HG03159 (cell line): ENCODE measurements at regions not wholly inside any gene's neighbourhood (a gene's known extent, or its start where the extent isn't known, plus 50 kb on each side); places are given as distances from the start of the nearest gene placed in this dataset.
"Not testable (repeated sequence)": the region's sequence is repeated elsewhere in the genome, so short reads cannot be mapped to it uniquely, and the experiment has no call there.

Experiments used
- ATAC-seq: cut with Tn5 transposase; IDR thresholded peaks from one replicate; pipeline ENCODE4 v1.9.1; 2021; ENCODE audit warnings: mild to moderate bottlenecking, moderate library complexity; ENCODE audit not compliant: unreplicated experiment

DNA sequence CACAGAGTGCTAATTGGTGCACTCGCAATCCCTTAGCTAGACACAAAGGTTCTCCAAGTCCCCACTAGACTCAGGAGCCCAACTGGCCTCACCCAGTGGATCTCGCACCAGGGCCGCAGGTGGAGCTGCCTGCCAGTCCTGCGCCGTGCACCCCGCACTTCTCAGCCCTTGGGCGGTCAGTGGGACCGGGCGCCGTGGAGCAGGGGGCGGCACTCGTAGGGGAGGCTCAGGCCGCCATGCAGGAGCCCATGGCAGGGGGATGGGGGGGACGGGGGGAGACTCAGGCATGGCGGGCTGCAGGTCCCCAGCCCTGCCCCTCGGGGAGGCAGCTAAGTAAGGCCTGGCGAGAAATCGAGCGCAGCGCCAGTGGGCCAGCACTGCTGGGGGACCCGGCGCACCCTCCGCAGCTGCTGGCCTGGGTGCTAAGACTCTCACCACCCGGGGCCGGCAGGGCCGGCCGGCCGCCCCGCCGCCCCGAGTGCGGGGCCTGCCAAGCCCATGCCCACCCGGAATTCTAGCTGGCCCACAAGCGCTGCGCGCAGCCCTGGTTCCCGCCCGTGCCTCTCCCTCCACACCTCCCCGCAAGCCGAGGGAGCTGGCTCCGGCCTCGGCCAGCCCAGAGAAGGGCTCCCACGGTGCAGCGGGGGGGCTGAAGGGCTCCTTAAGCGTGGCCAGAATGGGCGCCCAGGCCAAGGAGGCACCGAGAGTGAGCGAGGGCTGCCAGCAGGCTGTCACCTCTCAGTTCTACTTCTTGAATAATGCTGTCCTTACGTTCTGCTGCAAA, 258.2 kb downstream of the GALC start:
- ATAC-seq = not testable (repeated sequence)

DNA sequence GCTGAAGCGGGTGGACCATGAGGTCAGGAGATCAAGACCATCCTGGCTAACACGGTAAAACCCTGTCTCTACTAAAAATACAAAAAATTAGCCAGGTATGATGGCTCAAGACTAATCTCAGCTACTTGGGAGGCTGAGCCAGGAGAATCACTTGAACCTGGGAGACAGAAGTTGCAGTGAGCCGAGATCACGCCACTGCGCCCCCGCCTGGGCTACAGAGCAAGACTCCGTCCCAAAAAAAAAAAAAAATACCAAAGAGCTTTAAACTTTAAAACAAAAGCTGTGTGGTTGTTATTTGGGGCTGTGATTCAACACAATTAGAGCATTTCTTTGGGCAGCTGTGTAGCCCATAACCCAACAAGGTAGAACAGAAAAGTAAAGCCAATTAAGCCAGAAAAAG, 259.9 kb downstream of the GALC start:
- not testable (repeated sequence) for ATAC-seq

DNA sequence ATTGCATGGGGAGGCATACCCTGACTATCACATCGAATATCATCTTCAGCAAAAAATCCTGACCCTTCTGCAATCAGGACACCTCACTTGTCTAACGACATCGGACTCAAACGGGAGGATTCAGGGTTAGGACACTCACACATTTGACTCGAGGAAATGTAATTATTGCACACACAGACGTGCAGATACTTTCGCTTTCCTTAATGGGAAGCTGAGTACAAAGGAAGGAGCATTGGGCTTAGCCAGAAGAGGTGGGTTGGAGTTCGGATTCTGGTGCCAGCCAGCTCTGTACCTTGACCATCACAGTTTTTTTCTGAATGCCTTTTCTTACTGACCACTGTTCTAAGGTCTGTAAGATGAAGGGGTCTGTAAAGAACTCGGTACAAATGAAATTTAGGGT, 260.4 kb downstream of the GALC start:
- ATAC-seq = no peak

DNA sequence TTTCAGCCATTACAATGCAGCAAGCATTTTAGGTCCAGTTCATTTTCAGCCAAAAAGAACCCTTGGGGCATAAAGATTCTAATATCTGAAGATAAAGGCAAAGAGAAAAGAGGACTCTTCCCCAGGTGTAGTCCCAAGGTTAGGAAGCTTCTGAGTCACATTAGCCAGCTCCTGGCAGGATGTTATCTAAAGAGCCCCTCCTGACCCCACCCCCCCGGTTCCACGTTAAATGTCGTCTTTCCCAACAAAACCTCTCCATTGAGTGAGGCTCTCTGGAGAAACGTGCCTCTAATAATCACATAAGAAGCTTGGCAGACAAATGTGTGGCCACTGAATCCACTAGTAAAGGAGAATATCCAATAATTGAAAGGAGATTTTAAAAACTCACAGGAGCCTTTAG, 267.7 kb downstream of the GALC start:
- ATAC-seq = no peak

DNA sequence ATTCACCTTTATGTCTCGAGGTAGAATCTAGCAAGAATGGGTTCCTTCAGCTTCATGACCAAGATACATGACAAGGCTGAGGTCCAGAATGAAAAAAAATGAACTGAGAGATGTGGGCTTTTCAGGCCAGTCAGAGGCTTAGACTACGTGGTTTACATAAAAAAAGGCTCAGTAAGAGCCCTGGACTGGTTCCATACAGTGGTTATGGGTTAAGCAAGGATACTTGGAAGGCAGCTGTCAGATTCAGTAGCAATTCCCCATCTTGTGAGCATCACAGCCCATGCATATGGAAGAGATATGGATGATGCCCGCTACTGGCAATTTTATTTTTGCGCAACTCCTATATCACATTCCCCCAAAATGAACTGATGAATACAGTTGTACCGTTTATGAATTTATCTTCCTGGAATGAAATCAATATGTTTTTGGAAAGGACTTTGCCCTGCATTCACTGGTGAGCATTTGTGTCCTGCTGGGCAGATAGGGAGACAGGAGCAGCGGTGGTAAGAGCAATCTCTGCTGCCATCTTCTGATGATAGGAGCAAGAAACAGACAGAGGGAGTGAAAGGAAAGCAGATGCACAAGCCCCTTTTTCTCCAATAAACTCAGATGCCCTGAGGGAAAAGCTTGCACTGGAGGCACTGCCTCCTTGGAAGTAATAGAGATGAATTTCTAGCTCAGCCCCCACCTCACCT, 280.4 kb downstream of the GALC start:
- ATAC-seq = no peak

DNA sequence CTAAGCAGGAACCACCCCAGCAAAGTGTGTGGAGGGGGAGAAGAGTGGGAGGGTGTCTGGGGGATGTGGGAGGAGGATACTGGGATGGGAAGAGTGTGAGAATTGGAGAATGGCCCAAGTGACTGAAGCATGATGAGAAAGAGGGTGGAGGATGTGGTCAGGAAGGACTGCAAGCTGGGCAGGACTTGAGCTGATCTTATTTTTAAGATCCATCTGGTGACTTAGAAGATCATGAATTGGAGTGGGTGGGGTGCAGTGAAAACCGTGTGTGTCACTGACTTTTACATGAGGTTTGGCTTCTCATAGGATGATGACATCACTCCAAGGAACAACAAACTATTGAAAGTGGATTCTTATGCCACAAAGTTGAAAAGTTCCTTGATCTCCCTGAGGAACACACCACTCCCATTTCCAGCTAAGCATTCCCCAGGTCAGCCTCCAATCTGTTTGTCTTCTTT, 287.5 kb downstream of the GALC start:
- no peak for ATAC-seq

DNA sequence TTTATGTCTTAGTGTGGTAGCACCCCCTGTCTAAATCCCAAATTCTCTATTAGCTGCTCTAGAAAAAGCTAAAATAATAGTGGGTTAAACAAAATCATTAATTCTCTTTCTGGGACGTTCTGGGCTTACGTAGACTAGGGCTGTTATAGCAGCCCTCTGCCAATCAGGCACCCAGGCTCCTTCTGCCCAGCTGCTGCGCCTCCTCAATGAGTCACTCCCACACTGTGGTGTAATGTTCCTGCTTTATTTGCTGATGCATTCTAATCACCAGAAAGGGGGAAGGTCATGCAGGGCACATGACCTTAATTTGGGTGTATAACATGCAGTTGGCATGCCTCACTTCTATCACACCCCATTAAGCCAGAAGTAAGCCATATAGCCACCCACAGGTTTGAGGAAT, 294.5 kb downstream of the GALC start:
- ATAC-seq = no peak

DNA sequence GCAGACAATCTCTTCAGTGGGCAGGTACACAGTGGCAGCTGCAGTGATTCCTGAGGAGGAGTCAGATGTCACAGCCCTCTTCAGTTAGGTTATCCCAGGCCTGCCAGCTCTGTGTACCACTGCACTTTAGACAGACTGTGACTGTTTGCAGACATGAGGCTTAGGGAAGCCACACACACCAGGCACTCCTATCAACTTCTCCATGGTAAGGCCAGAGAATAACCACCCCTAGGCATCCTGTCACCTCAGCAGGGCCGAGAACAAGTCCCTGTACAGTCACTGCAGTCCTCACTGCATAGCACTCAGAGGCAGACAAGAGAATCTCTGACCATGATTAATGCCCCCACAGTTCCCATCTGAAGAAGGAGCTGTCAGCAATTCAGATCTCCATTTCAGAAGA, 296.5 kb downstream of the GALC start:
- ATAC-seq = no peak

DNA sequence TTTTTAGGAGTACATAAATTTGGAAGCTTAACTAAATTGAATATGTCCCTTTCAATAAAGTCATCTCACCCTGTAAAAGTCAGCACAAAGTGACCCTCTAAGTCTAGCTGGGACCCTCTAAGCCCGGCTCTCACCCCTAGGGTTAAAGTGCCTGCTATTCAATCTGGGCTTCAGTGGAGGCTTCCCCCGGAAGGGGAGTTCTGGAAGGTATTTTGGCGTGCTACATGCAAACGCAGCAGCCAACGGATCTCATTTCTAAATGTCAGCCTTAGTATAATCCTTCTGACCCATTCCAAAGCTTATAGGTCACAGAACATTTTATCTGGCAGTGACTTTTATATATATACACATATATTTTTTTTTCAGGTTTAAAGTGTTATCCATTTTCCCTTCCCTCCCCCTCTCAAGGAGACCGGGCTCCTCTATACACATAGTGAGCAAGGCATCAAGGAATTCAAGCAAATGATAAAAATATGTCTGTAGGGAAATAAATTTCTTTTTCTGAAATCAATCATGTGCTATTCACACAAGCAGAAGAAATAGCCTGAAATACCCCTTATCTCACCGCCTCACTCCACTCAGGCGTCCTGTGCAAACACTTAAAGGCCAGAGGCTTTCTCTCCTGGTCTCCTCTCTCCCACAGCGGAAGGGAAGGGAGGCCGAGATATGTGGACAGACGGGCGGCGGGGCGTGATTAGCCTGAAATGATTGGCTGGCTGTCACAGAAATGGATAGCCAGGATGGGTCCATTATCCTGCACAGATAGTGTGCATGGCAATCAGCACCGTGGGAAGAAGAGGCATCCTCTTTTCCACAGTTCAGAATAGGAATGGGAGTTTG, 301.7 kb downstream of the GALC start:
- ATAC-seq = no peak

DNA sequence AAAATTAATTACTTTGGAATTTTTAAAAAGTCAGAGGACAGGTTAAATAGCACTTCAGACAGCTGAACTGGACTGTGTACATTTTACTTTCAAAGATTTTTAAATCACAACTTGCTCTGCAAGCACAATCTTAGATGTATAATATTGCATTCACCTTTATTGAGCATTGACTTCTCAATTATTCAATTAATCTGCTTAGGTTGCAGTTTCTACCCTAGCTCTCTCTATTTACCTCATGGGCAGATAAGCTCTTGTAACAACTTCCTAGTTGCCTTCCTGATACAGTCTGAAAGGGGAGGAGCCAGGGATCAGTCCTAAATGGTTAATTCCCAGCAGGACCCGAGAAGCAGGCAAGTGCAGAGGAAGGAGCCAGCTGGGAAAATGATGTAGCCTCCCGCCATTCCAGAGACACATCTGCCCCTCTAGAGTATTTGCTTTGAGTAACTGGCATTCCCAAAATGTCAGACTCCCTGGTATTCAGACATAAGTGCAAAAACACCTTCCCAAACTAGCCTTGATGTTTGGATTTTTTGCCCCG, 302.8 kb downstream of the GALC start:
- no peak for ATAC-seq

DNA sequence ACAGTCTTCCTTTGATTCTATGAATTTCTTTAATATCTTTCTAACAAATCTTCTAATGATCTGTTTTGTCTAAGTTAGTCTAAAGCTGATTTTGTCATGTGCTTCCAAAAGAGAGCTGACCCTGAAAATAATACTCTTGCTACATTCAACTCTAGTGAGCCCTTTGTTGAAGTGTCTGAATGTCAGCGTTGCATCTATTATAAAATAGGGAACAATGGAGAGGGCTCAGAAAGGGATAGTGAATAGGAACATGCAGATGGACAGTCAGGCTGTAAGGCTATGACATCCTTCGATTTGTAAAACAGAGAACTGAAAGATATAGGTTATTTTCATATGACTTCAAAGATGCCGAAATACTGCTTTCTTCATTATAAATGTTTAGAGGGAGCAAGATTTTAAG, 304.5 kb downstream of the GALC start:
- no peak for ATAC-seq

DNA sequence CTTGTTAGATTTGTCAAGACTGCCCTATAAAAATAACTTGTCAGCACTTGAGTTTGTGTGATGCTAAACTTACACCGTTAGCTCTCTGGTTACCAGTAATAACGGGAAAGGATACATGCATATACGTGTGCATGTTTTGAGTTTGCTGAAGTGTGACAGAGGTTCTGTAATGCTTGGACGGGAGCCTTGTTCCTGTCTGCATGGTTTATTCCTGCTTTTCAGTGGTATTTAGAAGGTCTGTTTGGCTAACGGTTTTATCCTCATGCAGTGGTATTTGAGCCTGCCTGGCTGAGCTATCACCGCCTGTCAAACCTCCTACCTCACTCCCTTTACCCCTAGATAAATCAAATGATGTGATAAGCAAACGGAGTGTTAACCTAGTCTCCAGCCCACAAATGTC, 305.6 kb downstream of the GALC start:
- no peak for ATAC-seq

DNA sequence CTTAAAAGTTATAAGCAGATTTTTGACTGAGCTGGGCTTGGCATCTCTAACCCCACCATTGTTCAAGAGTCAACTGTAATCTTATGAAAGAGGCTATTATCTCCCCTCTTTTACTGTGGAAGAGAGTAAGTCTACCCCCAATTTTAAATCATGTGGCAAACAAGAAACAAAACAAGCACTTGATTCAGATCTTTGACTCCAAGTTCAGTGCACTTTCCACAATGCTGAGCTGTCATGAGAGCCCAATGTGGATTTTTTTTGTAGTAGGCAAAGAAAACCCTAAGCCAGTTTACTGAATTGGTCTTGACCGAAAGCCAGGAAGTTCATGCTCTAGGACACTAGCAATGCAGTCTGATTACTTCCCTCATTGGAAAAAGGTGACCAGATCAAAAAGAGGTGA, 306.2 kb downstream of the GALC start:
- ATAC-seq = no peak

DNA sequence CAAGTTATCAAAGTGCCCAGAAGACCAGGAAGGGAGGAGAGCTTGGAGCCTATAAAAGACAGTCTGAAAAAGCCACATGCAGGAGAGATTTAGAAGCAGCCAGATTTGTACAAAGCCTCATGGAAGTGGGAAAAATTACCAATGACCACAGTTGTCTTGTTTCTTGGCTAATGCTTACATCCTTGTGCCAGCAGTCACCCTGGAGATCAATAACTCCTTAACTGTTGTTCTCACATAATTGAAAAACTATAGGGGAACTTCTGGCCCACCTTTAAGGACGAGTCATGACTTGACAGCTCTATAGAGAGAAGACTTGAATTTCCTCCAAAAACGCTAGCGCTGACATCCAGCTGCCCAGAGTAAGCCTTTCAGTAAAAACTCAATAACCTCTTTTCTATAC, 313.1 kb downstream of the GALC start:
- ATAC-seq = no peak

DNA sequence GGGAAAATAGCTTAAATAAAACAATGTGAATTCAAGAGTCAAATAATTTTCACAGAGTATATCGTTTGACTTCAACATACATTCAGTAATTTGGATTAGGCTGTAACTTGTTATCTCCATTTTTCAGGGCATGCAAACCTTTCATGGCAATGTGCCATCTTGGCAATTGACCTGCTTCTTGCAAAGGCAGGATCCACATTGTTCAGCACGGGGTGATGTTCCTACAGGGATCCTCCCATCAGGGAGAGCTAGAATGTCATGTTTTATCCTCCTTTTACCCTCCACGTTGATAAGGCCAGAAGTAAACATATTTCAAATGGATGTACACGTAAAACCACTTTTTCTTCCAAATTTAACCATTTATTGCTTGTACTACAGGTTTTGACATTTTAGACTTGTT, 314.4 kb downstream of the GALC start:
- no peak for ATAC-seq

DNA sequence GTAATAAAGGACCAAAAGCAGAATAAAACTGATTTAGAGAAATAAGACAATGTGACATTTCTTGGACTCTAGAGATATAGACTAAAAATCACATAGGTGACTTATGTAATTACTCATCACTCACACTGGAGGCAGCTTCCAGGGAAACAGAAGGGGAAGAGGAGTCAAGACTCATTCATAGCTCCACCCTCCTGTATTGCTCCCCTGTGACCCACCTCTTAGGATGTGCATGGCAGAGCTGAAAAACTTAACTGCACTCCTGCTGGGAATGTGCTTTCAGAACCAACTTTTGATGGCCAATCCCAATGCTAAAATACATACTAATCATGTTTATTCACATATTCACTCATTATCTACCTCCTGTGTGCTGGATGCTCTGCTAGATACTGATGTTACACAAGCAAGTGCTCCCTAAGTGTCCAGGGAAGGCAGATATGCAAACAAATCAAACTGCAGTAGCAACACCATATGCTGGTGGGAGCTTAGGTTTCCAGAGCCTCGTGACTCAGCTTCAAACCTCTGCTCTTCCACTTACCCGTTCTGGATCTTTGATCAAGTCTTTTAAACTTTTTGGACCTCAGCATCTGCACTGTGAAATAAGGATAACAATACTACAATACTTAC, 316.1 kb downstream of the GALC start:
- ATAC-seq = no peak

DNA sequence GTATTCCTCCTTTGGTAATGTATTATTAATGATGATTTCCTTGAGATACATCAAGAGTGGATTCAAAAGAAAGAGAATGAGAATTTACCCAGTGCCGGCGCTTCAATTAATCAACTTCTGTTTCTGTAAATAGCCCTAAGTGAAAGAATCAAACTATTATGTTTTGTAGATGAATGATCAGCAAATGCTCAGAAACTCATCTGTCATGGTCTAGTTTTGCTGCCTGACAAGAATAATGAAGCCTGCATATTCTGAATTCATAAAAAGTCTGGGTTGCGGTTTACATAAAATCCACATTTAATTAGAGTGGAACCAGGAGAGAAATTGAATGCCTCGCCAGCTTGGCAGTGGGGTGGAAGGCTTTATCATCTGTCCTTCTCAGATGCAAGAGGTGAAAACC, 325.3 kb downstream of the GALC start:
- ATAC-seq = no peak

DNA sequence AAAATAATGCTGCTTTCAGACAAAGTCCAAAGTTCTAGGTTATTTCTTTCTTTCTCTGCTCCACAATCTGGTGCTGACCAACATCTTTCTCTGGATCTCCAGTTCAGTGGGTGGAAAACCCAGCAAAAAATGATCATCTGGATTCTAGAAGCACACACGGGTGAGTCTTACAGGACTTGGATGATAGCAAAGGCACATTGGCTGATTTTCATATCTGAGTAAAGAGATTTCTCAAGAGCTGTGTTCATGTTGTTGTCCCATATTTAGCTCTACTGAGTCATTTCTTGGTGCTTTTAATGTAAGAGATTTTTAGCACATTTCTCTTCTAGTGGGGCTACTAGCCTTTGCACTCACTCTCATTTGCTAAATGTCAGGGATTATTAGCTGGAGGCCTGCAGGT, 336.7 kb downstream of the GALC start:
- ATAC-seq = no peak

DNA sequence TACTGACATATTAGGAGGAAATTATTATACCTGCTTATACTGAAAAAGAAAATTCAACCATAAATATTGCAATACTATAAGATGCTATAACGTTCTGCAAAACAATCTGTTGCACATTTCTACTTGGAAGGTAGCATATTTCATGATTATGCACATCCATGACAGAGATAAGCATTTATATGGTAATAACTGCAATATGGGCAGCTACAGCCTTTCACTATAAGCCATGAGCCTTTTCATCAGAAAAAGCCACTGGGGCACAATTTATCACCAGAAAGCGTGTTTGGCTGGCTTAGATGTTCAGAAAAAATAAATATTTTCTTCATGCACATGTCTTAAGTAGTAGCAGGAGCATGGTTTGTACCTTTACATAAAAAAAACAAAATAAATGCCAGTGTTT, 340.7 kb downstream of the GALC start:
- ATAC-seq = no peak

DNA sequence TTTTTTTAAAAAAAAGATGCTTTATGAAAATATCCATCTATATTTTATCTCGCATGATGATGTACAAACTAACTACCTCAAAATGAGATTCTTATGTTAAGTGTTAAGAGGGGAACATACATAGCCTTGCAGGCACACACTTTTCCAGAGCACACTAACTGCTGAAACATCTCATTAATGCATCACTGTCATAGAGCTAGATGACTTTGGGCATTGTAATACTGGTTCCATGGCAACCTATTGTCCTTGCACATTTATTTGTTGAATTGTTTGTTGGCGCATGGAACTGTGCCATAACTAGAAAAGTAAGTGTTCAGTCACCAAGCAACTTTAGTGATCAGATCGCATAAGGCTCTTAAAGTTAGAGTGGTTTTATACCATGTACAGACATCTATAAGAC, 348.3 kb downstream of the GALC start:
- no peak for ATAC-seq

DNA sequence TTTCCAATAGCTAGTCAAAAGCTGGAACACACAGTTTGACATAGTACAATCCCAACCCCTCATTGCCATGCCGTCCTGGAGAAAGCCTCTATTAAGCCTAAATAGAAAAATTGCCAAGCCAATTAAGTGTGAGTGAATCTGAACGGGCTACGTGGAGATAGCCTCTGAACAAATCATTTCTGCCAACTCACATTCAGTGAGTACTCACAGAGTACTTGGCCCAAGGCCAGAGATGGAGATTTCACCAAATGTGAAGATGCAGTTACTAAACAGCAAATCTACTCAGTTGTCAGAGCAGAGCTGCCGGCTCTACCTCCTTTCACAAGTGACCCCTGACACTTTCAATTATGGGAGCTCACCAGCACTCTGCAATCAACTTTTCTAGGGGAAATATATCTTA, 350.0 kb downstream of the GALC start:
- no peak for ATAC-seq
